ENCODE measurements at regions not wholly inside any gene's neighbourhood (a gene's known extent, or its start where the extent isn't known, plus 50 kb on each side); places are given as distances from the start of the nearest gene placed in this dataset.
"Not testable (repeated sequence)": the region's sequence is repeated elsewhere in the genome, so short reads cannot be mapped to it uniquely, and the experiment has no call there.

GRCh38 chr3:194262176-194262924, 88.8 kb downstream of the CPN2 start:
- ChIA-PET POLR2A (no interaction called here), CTCF (no interaction called here)
- Histone ChIP-seq H3K27me3 (ENCODE audit: insufficient read depth, low read length, poor library complexity, severe bottlenecking) (no peaks in the 10 kb centered on the region), H3K9me3 (ENCODE audit: low read length) (no peaks in the 10 kb centered on the region), H3K27ac (ENCODE audit: low read depth, low read length) (no peak overlapping the region), H3K4me3 (ENCODE audit: low read length) (no peak overlapping the region), H3K36me3 (ENCODE audit: insufficient read depth, low read length) (no peaks in the 10 kb centered on the region), H3K4me1 (ENCODE audit: insufficient read depth, low read length) (no peaks in the 10 kb centered on the region)
- DNase-seq, result no peak
- Mint-ChIP-seq H3K27ac (peak overlapping the region in 1 of 8 donors; percentile 78), H3K4me3 (no peak overlapping the region), H3K4me1 (no peaks in the 10 kb centered on the region), H3K36me3 (no peaks in the 10 kb centered on the region), H3K9me3 (peaks cover 2 to 7% (median 4%) of the 10 kb centered on the region in 5 donors), H3K27me3 (peaks cover 4 to 7% of the 10 kb centered on the region in 2 donors)

- Mint-ChIP-seq H3K9me3 (peaks cover 0 to 4% (median 3%) of the 10 kb centered on the region in 5 donors), H3K27ac (no peak overlapping the region), H3K36me3 (no peaks in the 10 kb centered on the region), H3K4me3 (no peak overlapping the region), H3K4me1 (no peaks in the 10 kb centered on the region), H3K27me3 (peaks cover 4 to 12% of the 10 kb centered on the region in 2 donors)
- H3K36me3 ChIP-seq (ENCODE audit: insufficient read depth, low read length), result no peaks in the 10 kb centered on the region
- DNase-seq, result peak in 1 of 5 donors; percentile 8
- ChIA-PET POLR2A (no interaction called here), CTCF (no interaction called here)
- no peaks in the 10 kb centered on the region for H3K4me1 ChIP-seq (ENCODE audit: insufficient read depth, low read length)
- H3K27me3 ChIP-seq (ENCODE audit: insufficient read depth, low read length, poor library complexity, severe bottlenecking), result no peaks in the 10 kb centered on the region
- no peak overlapping the region for H3K4me3 ChIP-seq (ENCODE audit: low read length)
- no peaks in the 10 kb centered on the region for H3K9me3 ChIP-seq (ENCODE audit: low read length)
- no peak overlapping the region for H3K27ac ChIP-seq (ENCODE audit: low read depth, low read length)
These were observed 88.2 kb downstream of the CPN2 start for GRCh38 chr3:194262925-194263305.

- DNase-seq, result peak in 1 of 5 donors; percentile 14
- H3K27ac Mint-ChIP-seq; H3K9me3 Mint-ChIP-seq; H3K36me3 ChIP-seq (ENCODE audit: insufficient read depth, low read length); H3K4me3 Mint-ChIP-seq; H3K27me3 ChIP-seq (ENCODE audit: insufficient read depth, low read length, poor library complexity, severe bottlenecking); H3K9me3 ChIP-seq (ENCODE audit: low read length); H3K4me1 ChIP-seq (ENCODE audit: insufficient read depth, low read length); POLR2A ChIA-PET; H3K27ac ChIP-seq (ENCODE audit: low read depth, low read length); H3K4me3 ChIP-seq (ENCODE audit: low read length); H3K36me3 Mint-ChIP-seq; H3K4me1 Mint-ChIP-seq: not testable (repeated sequence)
- peaks cover 11 to 16% of the 10 kb centered on the region in 2 donors for H3K27me3 Mint-ChIP-seq
- CTCF ChIA-PET, result interaction anchor here (1.6 to 1.7 kb wide), 2 partner anchors 23 to 52 kb away, joined by 4 to 6 read pairs; no protein-coding TSS in a partner anchor
These were observed 86.3 kb downstream of the CPN2 start for GRCh38 chr3:194264631-194265504.

- no peaks in the 10 kb centered on the region for H3K9me3 ChIP-seq (ENCODE audit: low read length)
- H3K27me3 ChIP-seq (ENCODE audit: insufficient read depth, low read length, poor library complexity, severe bottlenecking), result no peaks in the 10 kb centered on the region
- no peaks in the 10 kb centered on the region for H3K36me3 Mint-ChIP-seq
- no peaks in the 10 kb centered on the region for H3K9me3 Mint-ChIP-seq
- CTCF ChIA-PET, result interaction anchor here (1.6 kb wide), 1 partner anchor 22 kb away, joined by 6 read pairs; no protein-coding TSS in a partner anchor
- no peaks in the 10 kb centered on the region for H3K36me3 ChIP-seq (ENCODE audit: insufficient read depth, low read length)
- H3K4me3 ChIP-seq (ENCODE audit: low read length), result no peak overlapping the region
- no peaks in the 10 kb centered on the region for H3K4me1 ChIP-seq (ENCODE audit: insufficient read depth, low read length)
- peaks cover 11 to 16% of the 10 kb centered on the region in 2 donors for H3K27me3 Mint-ChIP-seq
- POLR2A ChIA-PET, result no interaction called here
- H3K27ac Mint-ChIP-seq, result no peak overlapping the region
- H3K27ac ChIP-seq (ENCODE audit: low read depth, low read length), result no peak overlapping the region
- H3K4me1 Mint-ChIP-seq, result peaks cover 0 to 9% (median 2%) of the 10 kb centered on the region in 3 donors
- peak in 1 of 5 donors; percentile 36 for DNase-seq
- H3K4me3 Mint-ChIP-seq, result no peak overlapping the region
These were observed 85.6 kb downstream of the CPN2 start for GRCh38 chr3:194265505-194265892.

DNA sequence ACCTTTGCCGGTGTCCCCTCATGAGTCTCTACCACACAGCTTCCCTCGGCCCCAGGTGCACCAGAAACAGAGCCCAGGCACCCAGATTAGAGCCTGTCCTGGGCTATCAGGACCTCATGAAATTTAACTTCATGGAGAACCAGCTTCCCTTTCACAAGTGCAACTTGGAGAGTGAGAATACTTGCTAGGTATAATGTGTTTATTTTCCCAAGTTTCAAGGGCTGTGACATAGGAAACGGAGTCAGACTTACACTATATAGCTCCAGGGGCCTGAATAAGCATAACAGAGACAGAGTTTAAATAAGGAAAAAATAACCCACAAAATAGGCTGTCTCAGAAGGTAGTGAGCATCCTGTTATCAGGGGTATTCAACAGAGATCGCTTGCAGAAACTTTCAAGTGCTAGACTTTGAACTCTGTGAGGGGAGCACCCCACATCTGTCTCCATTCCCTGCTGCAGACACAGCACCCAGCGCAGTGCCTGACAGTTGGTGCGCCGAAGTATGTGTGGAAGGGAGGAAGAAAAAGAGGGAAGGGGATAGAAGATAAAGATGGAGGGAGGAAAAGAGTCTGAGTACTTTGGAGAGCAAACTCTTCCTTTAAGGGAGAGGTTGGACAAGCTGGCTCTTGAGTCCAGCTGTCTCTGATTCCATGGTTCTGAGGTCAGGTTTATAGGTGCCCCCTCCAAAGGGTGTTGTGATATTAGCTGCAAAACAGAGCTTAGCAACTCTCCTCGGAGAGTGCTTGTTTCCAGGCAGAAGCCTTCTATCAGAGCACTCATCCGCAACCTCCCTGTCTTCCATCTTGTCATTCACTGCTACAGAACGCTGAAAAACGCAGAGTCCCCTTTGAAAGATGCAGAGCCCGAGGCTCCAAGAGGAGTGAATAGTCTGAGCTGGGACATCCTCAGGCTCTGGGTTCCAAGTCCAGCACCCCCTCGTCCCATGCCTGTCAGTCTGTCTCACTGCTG, 84.8 kb downstream of the CPN2 start:
- H3K27ac Mint-ChIP-seq, result no peak overlapping the region
- Histone ChIP-seq H3K27ac (ENCODE audit: low read depth, low read length) (no peak overlapping the region), H3K4me3 (ENCODE audit: low read length) (no peak overlapping the region), H3K9me3 (ENCODE audit: low read length) (no peaks in the 10 kb centered on the region), H3K4me1 (ENCODE audit: insufficient read depth, low read length) (no peaks in the 10 kb centered on the region), H3K36me3 (ENCODE audit: insufficient read depth, low read length) (no peaks in the 10 kb centered on the region), H3K27me3 (ENCODE audit: insufficient read depth, low read length, poor library complexity, severe bottlenecking) (no peaks in the 10 kb centered on the region)
- H3K36me3 Mint-ChIP-seq, result no peaks in the 10 kb centered on the region
- no peaks in the 10 kb centered on the region for H3K9me3 Mint-ChIP-seq
- no peak overlapping the region for H3K4me3 Mint-ChIP-seq
- ChIA-PET POLR2A (no interaction called here), CTCF (no interaction called here)
- H3K27me3 Mint-ChIP-seq, result peaks cover 11 to 16% of the 10 kb centered on the region in 2 donors
- peak in 1 of 5 donors; percentile 1 for DNase-seq
- H3K4me1 Mint-ChIP-seq, result peaks cover 0 to 10% (median 2%) of the 10 kb centered on the region in 3 donors

DNA sequence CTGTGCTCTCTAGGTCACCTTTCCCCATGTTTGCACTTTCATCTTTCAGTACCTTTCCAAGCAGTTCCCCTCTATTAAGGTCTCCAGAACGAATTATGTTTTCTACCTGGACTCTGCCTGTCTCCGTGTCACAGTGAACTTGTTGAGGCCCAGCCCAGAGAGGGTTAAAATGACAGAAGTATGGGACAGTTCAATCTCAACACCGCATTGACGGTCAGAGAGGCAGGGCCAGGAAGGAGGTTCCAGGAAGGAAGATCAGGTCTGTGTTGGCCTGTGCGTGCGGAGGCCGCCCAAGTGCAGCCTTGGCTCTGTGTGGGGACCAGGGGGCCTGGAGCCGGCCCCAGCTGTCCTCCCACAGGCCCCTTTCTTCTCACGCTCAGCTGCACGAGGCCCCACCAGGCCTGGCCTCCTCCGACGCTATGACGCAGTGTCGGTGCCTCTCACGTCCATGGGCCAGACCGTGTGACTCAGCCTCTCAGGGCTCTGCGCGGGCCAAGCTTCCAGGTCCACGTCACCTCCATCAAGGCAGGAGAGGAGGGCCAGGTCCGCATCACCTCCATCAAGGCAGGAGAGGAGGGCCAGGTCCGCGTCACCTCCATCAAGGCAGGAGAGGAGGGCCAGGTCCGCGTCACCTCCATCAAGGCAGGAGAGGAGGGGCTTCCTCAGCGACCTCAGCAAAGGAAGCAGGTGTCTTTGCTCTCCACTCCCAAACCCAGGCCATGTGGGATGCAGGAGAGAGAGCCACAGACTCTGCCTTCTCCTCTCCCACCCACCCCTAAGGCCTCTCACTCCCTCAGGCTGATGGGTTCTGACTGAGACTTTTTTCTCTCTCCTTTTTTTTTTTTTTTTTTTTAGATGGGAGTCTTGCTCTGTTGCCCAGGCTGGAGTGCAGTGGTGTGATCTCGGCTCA, 83.1 kb downstream of the CPN2 start:
- peak in 1 of 5 donors; percentile 25 for DNase-seq
- H3K4me1 ChIP-seq (ENCODE audit: insufficient read depth, low read length), result no peaks in the 10 kb centered on the region
- H3K9me3 ChIP-seq (ENCODE audit: low read length), result no peaks in the 10 kb centered on the region
- H3K4me3 ChIP-seq (ENCODE audit: low read length), result no peak overlapping the region
- no peak overlapping the region for H3K27ac ChIP-seq (ENCODE audit: low read depth, low read length)
- Mint-ChIP-seq H3K9me3 (no peaks in the 10 kb centered on the region), H3K4me1 (peaks cover 0 to 10% (median 2%) of the 10 kb centered on the region in 3 donors), H3K27ac (no peak overlapping the region), H3K4me3 (no peak overlapping the region), H3K36me3 (no peaks in the 10 kb centered on the region), H3K27me3 (peaks cover 15 to 20% of the 10 kb centered on the region in 2 donors)
- no peaks in the 10 kb centered on the region for H3K27me3 ChIP-seq (ENCODE audit: insufficient read depth, low read length, poor library complexity, severe bottlenecking)
- CTCF ChIA-PET, result interaction anchor here (1.0 kb wide), 1 partner anchor 10 kb away, joined by 4 read pairs; no protein-coding TSS in a partner anchor
- no peaks in the 10 kb centered on the region for H3K36me3 ChIP-seq (ENCODE audit: insufficient read depth, low read length)
- POLR2A ChIA-PET, result no interaction called here

All from CD8-positive, alpha-beta memory T cell (primary cell).